ENCODE measurements at regions not wholly inside any gene's neighbourhood (a gene's known extent, or its start where the extent isn't known, plus 50 kb on each side); places are given as distances from the start of the nearest gene placed in this dataset.

- Histone ChIP-seq H3K4me1 (ENCODE audit: control insufficient read depth, insufficient read depth, low read length) (no peaks in the 10 kb centered on the region), H3K4ac (ENCODE audit: low read depth, low read length) (no peak overlapping the region), H2BK5ac (ENCODE audit: low read depth, low read length, poor library complexity, severe bottlenecking) (no peak overlapping the region), H4K20me1 (ENCODE audit: insufficient read depth, low read length) (no peaks in the 10 kb centered on the region), H4K8ac (ENCODE audit: low read depth in 2 of 2, low read length in 2 of 2) (no peak overlapping the region), H4K91ac (ENCODE audit: insufficient read depth, low read depth, low read length) (no peak overlapping the region), H2AK9ac (replicated peaks; ENCODE audit: low read depth, low read length, poor library complexity) (no peak overlapping the region), H3K14ac (replicated peaks; ENCODE audit: low read depth, low read length) (no peak overlapping the region), H3K4me2 (ENCODE audit: low read depth, low read length) (no peak overlapping the region), H3K18ac (ENCODE audit: low read depth, low read length) (no peak overlapping the region), H3K4me3 (ENCODE audit: insufficient read depth, low read depth, low read length) (no peak overlapping the region), H2BK20ac (ENCODE audit: low read depth, low read length) (no peak overlapping the region), H2BK120ac (ENCODE audit: low read depth, low read length) (no peak overlapping the region), H4K5ac (ENCODE audit: low read depth, low read length) (no peak overlapping the region), H3K27me3 (ENCODE audit: control insufficient read depth, insufficient read depth, low read length) (no peaks in the 10 kb centered on the region), H3K79me1 (ENCODE audit: low read depth in 1 of 2, low read length in 2 of 2) (no peaks in the 10 kb centered on the region), H3K9me1 (ENCODE audit: insufficient read depth, low read length) (no peaks in the 10 kb centered on the region), H3K27ac (ENCODE audit: insufficient read depth, low read length) (no peak overlapping the region), H2AFZ (replicated peaks; ENCODE audit: low read length, poor library complexity) (no peak overlapping the region), H3K56ac (ENCODE audit: extremely low read depth, insufficient read depth, low read length) (no peak overlapping the region), H3K23ac (ENCODE audit: low read depth, low read length) (no peak overlapping the region), H3K9ac (ENCODE audit: low read depth, low read length) (no peak overlapping the region), H2AK5ac (ENCODE audit: low read depth, low read length) (no peak overlapping the region), H3K9me3 (ENCODE audit: control insufficient read depth, insufficient read depth, low read length) (no peaks in the 10 kb centered on the region), H2BK15ac (ENCODE audit: low read depth, low read length) (no peak overlapping the region), H3K36me3 (ENCODE audit: control insufficient read depth, insufficient read depth, low read length) (no peaks in the 10 kb centered on the region)
- dilution Hi-C loops (cut with HindIII; ENCODE audit: low sequenced_read_pairs, unreplicated experiment) (no loop called here), in situ Hi-C loops (cut with MboI; ENCODE audit: low sequenced_read_pairs) (no loop called here), intact Hi-C loops (cut with micrococcal nuclease) (no loop called here)
- no CpG with 5 or more reads among the region's 3 CpGs for WGBS, 2 experiments (ENCODE audit: extremely low coverage in 2 of 2, insufficient read length in 1 of 2)
- BruUV-seq (replicated peaks), result no TSS peak
- TF ChIP-seq RFX5 (IDR thresholded peaks at IDR 0.05; ENCODE audit: low read depth, low read length) (no peak), MXI1 (IDR thresholded peaks at IDR 0.05; ENCODE audit: borderline replicate concordance, low read depth, low read length) (no peak), NFE2L2 (IDR thresholded peaks at IDR 0.05; ENCODE audit: low read depth, low read length) (no peak), FOS (IDR thresholded peaks at IDR 0.05; ENCODE audit: low read depth, low read length) (no peak), MAZ (IDR thresholded peaks at IDR 0.05; ENCODE audit: borderline replicate concordance, low read depth, low read length) (no peak), CHD1 (IDR thresholded peaks at IDR 0.05; ENCODE audit: low read depth, low read length) (no peak), POLR2A (IDR thresholded peaks at IDR 0.05; ENCODE audit: low read depth, low read length) (no peak), ELK1 (IDR thresholded peaks at IDR 0.05; ENCODE audit: borderline replicate concordance, low read depth, low read length) (no peak), MAFK (IDR thresholded peaks at IDR 0.05; ENCODE audit: low read depth, low read length) (no peak), CEBPB (IDR thresholded peaks at IDR 0.05; ENCODE audit: low read depth, low read length) (no peak), RAD21 (IDR thresholded peaks at IDR 0.05; ENCODE audit: low read length) (no peak), USF2 (IDR thresholded peaks at IDR 0.05; ENCODE audit: low read depth, low read length) (no peak), RCOR1 (IDR thresholded peaks at IDR 0.05; ENCODE audit: insufficient replicate concordance, low read length) (no peak), BHLHE40 (IDR thresholded peaks at IDR 0.05; ENCODE audit: low read depth, low read length) (no peak), SMC3 (IDR thresholded peaks at IDR 0.05; ENCODE audit: low read depth, low read length) (no peak)
- TF ChIP-seq, protein P1, sequence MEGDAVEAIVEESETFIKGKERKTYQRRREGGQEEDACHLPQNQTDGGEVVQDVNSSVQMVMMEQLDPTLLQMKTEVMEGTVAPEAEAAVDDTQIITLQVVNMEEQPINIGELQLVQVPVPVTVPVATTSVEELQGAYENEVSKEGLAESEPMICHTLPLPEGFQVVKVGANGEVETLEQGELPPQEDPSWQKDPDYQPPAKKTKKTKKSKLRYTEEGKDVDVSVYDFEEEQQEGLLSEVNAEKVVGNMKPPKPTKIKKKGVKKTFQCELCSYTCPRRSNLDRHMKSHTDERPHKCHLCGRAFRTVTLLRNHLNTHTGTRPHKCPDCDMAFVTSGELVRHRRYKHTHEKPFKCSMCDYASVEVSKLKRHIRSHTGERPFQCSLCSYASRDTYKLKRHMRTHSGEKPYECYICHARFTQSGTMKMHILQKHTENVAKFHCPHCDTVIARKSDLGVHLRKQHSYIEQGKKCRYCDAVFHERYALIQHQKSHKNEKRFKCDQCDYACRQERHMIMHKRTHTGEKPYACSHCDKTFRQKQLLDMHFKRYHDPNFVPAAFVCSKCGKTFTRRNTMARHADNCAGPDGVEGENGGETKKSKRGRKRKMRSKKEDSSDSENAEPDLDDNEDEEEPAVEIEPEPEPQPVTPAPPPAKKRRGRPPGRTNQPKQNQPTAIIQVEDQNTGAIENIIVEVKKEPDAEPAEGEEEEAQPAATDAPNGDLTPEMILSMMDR (conservative IDR thresholded peaks at IDR 0.05; ENCODE audit: low read depth, low read length), result no peak
- ChIA-PET POLR2A (ENCODE audit: unreplicated experiment) (interaction anchor here (0.5 kb wide), 1 partner anchor 1541 kb away, joined by 3 read pairs; no protein-coding TSS in a partner anchor), CTCF (no interaction called here)
- ATAC-seq (ENCODE audit: low read depth) (no peak), DNase-seq (no peak)
These were observed 275.9 kb downstream of the MAN2A1 start for GRCh38 chr5:109965634-109966033.

All from IMR-90 (cell line).